CD4-positive, alpha-beta T cell treated with Interleukin-10 for 1 hour (primary cell): ENCODE measurements at regions not wholly inside any gene's neighbourhood (a gene's known extent, or its start where the extent isn't known, plus 50 kb on each side); places are given as distances from the start of the nearest gene placed in this dataset.

ENCODE experiments used
- DNase-seq: peaks from one replicate; pipeline ENCODE4 v3.0.0-alpha.2; 2020

- DNase-seq = no peak
Measured at GRCh38 chr16:66169817-66170216, 196.7 kb upstream of the CDH5 start.

DNA sequence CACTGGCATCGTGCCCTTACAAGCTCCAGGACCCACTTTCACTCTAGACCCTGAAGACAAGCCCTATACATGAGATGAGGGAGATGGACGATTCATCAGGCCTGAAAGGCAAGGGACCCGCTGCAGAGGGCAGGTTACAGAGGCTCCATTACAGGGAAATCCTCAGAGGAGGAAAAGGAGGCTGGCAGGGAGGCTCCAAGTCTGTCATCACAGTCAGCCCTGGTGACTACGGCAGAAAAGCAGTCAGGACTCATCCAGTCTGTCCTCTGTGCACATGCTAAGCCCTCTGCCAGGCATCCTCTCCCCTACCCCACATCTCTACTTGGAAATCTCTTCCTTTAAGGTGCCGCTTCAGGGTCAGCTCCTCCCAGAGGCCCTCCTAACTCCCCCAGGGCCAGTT is 197.7 kb upstream of the CDH5 start:
- DNase-seq = no peak

- DNase-seq = no peak
Measured at GRCh38 chr16:66167564-66168291, 198.8 kb upstream of the CDH5 start.

- no peak for DNase-seq
Measured at GRCh38 chr16:66166490-66166889, 200.0 kb upstream of the CDH5 start.

DNA sequence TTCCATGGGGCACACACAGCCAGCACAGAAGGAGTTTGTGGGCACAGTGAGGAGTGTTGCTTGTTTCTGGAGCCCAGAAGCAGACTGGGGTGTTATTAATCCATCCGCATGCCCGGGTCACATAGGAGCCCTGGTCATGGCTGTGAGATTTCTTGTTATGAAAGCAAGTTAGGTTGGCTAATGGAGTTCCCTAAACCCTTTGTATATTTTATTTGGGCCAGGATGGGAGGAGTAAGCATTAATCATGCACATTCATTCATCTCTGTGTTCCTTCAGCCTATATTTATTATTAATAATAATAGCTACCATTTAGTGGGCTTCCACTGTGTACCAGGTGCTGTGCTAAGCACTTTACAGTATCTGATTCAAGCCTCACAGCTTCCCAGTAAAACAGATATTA is 200.6 kb upstream of the CDH5 start:
- no peak for DNase-seq

DNA sequence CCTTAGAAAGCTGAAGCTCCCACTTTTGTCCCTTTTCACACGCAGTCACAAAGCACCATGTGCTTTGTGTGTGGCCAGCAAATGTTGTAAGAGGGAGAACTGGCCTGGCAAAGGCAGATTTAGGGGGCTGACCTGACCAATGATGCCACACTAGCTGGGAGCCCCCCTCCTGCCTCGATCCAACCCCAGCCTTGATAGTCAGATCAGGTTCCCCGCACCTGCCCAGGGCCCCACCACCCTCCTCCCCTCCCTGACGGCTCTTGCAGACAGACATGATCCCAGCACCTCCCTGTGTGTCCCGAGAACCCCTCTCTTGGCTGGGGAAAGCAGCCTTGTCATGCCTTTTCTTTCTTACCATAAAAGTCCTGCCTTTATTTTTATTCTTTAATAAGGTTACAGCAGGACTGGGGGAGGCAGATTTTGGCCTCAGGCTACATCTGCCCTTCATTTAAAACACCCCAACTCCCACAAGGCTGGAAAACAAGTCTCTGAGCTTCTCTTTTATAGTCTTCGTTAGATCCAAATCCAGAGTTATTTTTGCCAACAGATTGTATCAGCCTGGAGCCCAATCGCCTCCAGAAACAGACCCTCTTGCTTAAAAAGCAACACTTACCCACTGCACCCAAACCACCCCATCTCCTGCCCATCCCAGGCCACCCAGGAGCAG is 201.8 kb upstream of the CDH5 start:
- DNase-seq = no peak

- no peak for DNase-seq
Measured at GRCh38 chr16:66162821-66163220, 203.7 kb upstream of the CDH5 start.

GRCh38 chr16:66161942-66162341 is 204.5 kb upstream of the CDH5 start:
- no peak for DNase-seq

DNA sequence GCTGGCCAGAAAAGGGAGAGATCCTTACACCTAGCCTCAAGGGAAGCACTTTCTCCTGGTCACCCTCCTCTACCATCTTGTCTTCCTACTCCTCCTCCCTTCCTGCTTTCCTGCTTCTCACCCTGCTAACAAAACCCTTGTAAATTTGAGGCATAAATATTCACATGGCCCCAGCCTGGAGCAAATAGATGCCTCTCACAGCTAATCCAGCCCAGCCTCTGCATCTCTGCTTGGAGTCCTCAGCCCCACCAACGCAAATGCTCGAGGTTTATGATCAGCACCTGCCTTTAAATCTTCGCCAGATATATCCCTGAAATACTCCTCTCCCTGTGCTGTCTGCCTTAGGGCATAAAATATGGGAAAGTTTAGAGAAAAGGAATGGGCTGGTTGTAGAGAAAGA is 205.2 kb upstream of the CDH5 start:
- no peak for DNase-seq

GRCh38 chr16:66159987-66160386 is 206.5 kb upstream of the CDH5 start:
- no peak for DNase-seq

GRCh38 chr16:66156538-66156937 is 210.0 kb upstream of the CDH5 start:
- no peak for DNase-seq

GRCh38 chr16:66155933-66156332 is 210.6 kb upstream of the CDH5 start:
- no peak for DNase-seq

DNA sequence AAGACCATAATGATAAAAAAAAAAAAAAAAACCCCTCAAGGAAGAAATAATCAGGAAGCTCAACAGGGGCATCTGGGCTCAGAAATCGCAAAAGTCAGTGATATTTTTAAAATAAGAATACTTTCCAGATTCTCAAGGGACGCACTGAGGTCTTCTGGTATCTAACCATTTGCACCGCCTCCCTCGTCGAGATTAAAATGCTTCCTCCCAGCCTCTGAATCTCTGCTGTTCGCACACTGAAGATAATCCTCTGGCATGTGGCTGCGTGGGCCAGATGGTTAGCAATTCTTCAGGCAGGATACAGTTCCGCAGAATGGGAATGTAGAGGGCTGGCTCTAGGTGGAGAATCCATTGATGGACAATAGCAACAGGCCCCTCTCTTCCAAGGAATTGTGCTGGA is 211.7 kb upstream of the CDH5 start:
- DNase-seq = no peak

- no peak for DNase-seq
Measured at GRCh38 chr16:66152823-66153393, 213.6 kb upstream of the CDH5 start.

GRCh38 chr16:66152181-66152580 is 214.3 kb upstream of the CDH5 start:
- no peak for DNase-seq

DNA sequence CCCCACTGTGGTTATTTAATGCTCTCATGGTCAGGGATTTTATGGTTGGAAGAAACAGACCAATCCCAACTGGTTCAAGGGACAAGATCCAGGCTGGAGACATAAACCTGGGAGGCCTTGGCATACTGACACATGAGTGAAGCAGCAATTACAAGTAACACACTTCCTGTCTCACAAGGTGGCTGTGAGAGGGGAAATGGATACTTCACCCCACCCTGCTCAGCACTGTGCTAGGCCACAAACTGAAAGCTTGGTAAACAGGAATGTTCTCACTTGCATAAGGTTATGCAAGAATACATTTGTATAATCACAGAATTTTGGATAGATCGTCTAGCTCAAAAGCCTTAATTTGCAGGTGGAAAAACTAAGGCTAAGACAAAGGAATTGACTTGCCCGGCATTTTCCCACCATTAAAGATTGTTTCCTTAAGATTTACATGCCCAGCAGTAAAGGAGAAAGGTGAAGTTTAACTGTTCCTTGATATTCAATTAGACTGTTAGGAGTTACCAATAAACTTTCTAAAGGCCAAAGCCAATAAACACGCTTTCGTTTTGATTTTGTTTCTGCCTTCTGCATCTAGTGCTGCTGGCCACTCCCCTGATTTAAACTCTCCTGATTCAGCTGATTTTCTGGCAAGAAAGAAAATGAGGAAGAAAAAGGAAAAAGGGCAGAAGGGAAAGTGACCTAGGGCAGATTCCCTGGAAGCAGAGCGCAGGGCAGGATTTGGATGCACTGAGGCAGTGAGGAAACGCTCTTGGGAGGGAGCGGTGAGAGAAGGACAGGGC is 215.6 kb upstream of the CDH5 start:
- peak; percentile 12 for DNase-seq

DNA sequence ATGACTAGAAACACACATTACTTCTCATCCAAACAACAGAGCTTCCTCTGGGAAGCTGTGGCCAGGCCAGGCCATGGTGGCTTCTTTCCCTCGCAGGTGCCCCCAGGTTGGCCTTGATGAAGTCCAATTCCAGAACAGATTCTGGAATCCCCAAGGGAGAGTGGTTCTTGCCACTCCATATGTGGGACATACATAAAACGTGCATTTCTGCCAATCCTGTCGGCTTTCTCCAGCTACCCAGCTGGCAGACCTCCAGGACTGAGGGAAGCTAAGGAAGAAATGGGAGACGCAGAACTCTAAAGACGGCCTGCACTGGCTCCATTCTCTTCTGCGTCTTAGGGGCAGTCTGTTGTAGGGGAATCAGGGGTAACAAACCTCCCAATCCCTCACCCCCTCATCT is 219.2 kb upstream of the CDH5 start:
- no peak for DNase-seq

DNA sequence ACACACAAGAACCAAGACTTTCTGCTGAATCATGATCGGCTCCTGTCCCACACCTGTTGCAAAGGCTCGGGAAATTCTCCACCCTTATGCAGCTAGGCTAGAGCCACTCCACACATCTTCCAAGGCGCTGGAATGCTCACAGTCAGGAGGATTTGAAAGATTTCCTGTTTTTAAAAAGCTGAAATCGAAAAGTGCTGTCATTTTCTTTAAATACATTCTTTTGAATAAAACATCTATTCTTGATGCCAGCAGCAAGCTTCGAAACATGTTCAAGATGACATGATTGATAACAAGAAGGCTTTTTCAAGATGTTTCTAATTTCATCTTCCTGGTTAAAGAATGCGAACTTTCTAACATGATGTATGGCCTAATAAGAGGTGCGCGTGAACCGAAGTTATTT is 219.7 kb upstream of the CDH5 start:
- no peak for DNase-seq

- DNase-seq = no peak
Measured at GRCh38 chr16:66144641-66145040, 221.8 kb upstream of the CDH5 start.

GRCh38 chr16:66143415-66143814 is 223.1 kb upstream of the CDH5 start:
- no peak for DNase-seq

DNA sequence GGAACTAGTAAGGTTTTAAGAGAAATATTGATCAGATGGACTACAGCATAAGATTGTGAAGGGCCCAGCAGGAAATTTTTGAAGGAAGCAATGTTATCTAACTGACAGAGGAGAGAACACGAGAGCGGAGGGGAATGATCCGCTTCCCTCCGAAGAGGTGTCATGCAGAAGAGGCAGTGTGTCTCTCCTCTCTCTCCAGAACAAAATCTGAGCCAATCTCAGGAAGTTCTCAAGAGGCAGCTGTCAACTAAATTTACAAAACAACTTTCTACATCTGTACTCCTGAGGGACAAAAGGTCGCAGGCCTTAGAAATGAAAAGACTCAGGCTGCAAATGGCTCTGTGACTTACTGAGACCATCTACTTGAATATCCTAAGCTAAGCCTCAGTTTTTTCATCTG is 224.6 kb upstream of the CDH5 start:
- no peak for DNase-seq

GRCh38 chr16:66137853-66138252 is 228.6 kb upstream of the CDH5 start:
- DNase-seq = no peak

GRCh38 chr16:66136841-66137240 is 229.7 kb upstream of the CDH5 start:
- no peak for DNase-seq

DNA sequence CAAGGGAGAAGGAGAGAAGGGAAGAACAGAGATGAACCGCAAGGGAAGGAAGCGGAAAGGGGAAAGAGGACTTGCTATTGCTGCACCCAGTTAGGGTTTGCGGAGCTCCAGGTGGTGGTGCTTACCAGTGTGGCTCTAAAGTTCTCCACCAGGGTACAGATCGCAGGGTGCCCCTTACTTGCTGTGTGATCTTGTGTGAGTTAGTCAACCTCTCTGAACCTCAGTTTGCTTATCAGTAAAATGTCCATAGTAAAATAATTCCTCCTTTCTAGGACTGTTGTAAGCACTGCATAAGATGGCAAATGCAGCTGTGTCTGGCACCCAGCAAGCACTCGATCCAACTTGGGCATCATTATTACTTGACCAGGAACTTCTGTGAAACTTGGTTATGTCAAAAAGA is 230.7 kb upstream of the CDH5 start:
- no peak for DNase-seq
